ENCODE measurements at regions not wholly inside any gene's neighbourhood (a gene's known extent, or its start where the extent isn't known, plus 50 kb on each side); places are given as distances from the start of the nearest gene placed in this dataset.

DNA sequence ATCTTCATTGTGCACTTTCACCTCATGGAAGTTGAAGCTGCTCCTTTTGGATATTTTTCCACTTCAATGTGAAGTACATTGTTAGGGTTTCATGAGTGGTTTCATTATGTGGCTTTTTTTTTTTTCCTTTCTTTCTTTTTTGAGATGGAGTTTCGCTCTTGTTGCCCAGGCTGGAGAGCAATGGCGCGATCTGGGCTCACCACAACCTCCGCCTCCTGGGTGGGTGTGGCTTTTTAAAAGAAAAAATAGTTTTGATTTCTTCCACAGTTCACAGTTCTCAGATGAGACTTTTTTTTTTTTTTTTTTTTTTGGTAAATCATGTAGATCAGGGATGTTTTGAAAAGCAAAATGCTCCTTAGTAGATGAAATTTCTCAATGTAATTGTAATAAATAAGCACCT lies 652.3 kb upstream of the ANKRD30A start:
- H3K4me3 Mint-ChIP-seq (ENCODE audit: unreplicated experiment): no peak overlapping the region
- H3K36me3 Mint-ChIP-seq (ENCODE audit: low read depth, unreplicated experiment): no peaks in the 10 kb centered on the region
- H3K9me3 Mint-ChIP-seq (ENCODE audit: unreplicated experiment): no peaks in the 10 kb centered on the region
- H3K27ac Mint-ChIP-seq (ENCODE audit: unreplicated experiment): no peak overlapping the region
- DNase-seq (ENCODE audit: low spot score): no peak
- H3K4me1 Mint-ChIP-seq (ENCODE audit: unreplicated experiment): no peaks in the 10 kb centered on the region
- TF ChIP-seq, protein P1, sequence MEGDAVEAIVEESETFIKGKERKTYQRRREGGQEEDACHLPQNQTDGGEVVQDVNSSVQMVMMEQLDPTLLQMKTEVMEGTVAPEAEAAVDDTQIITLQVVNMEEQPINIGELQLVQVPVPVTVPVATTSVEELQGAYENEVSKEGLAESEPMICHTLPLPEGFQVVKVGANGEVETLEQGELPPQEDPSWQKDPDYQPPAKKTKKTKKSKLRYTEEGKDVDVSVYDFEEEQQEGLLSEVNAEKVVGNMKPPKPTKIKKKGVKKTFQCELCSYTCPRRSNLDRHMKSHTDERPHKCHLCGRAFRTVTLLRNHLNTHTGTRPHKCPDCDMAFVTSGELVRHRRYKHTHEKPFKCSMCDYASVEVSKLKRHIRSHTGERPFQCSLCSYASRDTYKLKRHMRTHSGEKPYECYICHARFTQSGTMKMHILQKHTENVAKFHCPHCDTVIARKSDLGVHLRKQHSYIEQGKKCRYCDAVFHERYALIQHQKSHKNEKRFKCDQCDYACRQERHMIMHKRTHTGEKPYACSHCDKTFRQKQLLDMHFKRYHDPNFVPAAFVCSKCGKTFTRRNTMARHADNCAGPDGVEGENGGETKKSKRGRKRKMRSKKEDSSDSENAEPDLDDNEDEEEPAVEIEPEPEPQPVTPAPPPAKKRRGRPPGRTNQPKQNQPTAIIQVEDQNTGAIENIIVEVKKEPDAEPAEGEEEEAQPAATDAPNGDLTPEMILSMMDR (IDR thresholded peaks at IDR 0.05; ENCODE audit: unreplicated experiment): no peak
- no peaks in the 10 kb centered on the region for H3K27me3 Mint-ChIP-seq (ENCODE audit: unreplicated experiment)

DNA sequence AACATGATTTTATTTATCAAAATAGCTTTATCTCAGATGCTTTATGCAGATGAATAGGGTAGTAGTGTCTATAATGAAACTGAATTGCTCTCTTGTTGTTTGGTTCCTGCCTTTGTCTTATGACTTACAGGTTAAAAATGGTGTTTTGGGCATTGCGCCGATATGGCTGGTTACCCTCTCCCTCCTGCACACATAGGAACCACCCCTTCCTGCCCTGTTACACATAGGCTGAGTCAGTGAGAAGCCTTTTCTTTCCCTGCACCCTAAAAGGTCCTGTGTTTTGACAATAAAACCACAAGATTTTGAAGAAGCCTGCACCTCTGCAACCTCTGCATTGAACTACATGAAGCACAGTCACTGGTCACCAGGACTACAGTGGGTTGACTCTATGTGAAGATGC lies 655.8 kb upstream of the ANKRD30A start:
- no peaks in the 10 kb centered on the region for H3K36me3 Mint-ChIP-seq (ENCODE audit: low read depth, unreplicated experiment)
- no peak overlapping the region for H3K27ac Mint-ChIP-seq (ENCODE audit: unreplicated experiment)
- H3K4me1 Mint-ChIP-seq (ENCODE audit: unreplicated experiment): no peaks in the 10 kb centered on the region
- no peak overlapping the region for H3K4me3 Mint-ChIP-seq (ENCODE audit: unreplicated experiment)
- no peaks in the 10 kb centered on the region for H3K9me3 Mint-ChIP-seq (ENCODE audit: unreplicated experiment)
- DNase-seq (ENCODE audit: low spot score): no peak
- no peaks in the 10 kb centered on the region for H3K27me3 Mint-ChIP-seq (ENCODE audit: unreplicated experiment)
- TF ChIP-seq, protein P1 (IDR thresholded peaks at IDR 0.05; ENCODE audit: unreplicated experiment): no peak

DNA sequence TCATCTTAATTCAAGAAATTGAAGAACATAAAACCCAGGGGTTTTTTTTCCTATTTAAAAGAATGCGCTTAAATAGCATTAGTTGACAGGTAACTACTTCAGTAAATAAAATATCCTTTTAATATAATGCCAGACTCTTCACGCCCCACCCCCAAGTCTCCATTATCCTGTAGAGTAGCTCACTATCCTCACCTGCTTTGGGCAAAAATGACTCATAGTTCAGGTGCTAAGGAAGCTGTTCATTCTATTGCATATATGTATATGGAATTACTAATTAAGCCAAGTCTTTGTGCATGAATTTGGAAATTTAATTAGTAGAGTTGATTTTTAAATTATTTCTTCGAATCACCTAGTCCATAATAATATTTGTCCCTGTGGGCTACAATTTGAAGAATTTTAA lies 656.8 kb upstream of the ANKRD30A start:
- H3K4me1 Mint-ChIP-seq (ENCODE audit: unreplicated experiment): no peaks in the 10 kb centered on the region
- no peak overlapping the region for H3K4me3 Mint-ChIP-seq (ENCODE audit: unreplicated experiment)
- TF ChIP-seq, protein P1 (IDR thresholded peaks at IDR 0.05; ENCODE audit: unreplicated experiment): no peak
- no peaks in the 10 kb centered on the region for H3K36me3 Mint-ChIP-seq (ENCODE audit: low read depth, unreplicated experiment)
- no peak for DNase-seq (ENCODE audit: low spot score)
- H3K9me3 Mint-ChIP-seq (ENCODE audit: unreplicated experiment): no peaks in the 10 kb centered on the region
- H3K27ac Mint-ChIP-seq (ENCODE audit: unreplicated experiment): no peak overlapping the region
- H3K27me3 Mint-ChIP-seq (ENCODE audit: unreplicated experiment): no peaks in the 10 kb centered on the region

DNA sequence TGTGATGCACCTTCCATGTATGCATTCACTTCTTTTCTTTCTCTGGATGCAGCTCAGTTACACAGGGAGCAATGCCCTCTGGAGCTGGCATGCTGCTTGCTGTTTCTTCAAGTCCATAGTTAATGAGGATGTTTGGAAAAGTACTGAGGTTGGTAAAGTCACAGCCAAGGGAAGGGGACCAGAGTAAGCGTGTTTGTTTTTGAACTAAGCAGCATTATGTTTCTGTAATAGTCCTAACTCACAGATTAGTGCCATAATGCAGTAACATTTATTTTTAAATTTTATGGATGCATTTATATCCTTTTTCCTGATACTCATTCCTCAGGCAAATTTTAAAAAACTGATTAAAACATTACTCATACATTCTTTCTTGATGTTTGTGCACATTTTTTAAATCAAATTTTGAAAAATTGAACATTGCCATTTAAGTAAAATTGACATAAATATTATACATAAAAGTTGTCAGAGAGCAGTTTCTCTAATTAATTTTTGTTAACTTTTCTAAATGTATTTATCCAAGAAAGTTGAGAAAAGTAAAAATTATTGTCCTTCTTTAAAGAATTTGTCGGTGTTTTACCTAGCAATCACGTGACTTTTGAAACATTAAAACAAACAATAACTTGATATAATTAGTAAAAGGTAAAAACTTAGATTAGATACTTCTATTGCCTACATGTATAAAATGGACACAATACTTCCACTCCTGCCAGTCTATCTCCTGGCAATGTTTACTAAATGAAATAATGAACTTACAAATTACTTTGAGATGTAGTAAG lies 659.6 kb upstream of the ANKRD30A start:
- Mint-ChIP-seq H3K36me3 (ENCODE audit: low read depth, unreplicated experiment) (no peaks in the 10 kb centered on the region), H3K4me1 (ENCODE audit: unreplicated experiment) (no peaks in the 10 kb centered on the region), H3K27me3 (ENCODE audit: unreplicated experiment) (no peaks in the 10 kb centered on the region), H3K4me3 (ENCODE audit: unreplicated experiment) (no peak overlapping the region), H3K9me3 (ENCODE audit: unreplicated experiment) (no peaks in the 10 kb centered on the region), H3K27ac (ENCODE audit: unreplicated experiment) (no peak overlapping the region)
- no peak for DNase-seq (ENCODE audit: low spot score)
- TF ChIP-seq, protein P1 (IDR thresholded peaks at IDR 0.05; ENCODE audit: unreplicated experiment): no peak

DNA sequence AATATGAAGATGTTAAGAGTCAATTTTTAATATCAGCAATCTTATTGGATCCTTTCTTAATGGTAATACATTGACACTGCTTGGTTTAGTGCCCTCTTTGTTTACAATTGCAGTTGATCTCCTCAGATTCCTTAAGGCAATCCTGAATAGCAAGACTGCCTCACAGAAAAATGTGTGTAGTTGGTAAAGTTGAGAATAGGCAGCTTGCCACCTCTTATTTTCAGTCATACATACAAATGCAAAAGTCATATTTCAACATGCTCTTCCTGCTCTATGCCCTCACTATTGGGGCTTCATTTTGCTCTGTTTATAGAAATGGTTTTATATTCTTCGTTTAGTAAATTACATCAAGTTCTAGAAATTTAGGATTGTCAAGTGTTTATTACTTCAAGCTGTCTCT lies 661.1 kb upstream of the ANKRD30A start:
- Mint-ChIP-seq H3K27me3 (ENCODE audit: unreplicated experiment) (no peaks in the 10 kb centered on the region), H3K4me1 (ENCODE audit: unreplicated experiment) (no peaks in the 10 kb centered on the region), H3K36me3 (ENCODE audit: low read depth, unreplicated experiment) (no peaks in the 10 kb centered on the region), H3K4me3 (ENCODE audit: unreplicated experiment) (no peak overlapping the region), H3K9me3 (ENCODE audit: unreplicated experiment) (no peaks in the 10 kb centered on the region), H3K27ac (ENCODE audit: unreplicated experiment) (no peak overlapping the region)
- TF ChIP-seq, protein P1 (IDR thresholded peaks at IDR 0.05; ENCODE audit: unreplicated experiment): no peak
- DNase-seq (ENCODE audit: low spot score): no peak

Measured in endothelial cell (in vitro differentiated cells).